Stimulated activated CD4-positive, alpha-beta T cell treated with anti-CD3 and anti-CD28 coated beads, Interleukin-2, amount 100 ng/mL, for 24 hours (primary cell): ENCODE measurements at regions not wholly inside any gene's neighbourhood (a gene's known extent, or its start where the extent isn't known, plus 50 kb on each side); places are given as distances from the start of the nearest gene placed in this dataset.
"Not testable (repeated sequence)": the region's sequence is repeated elsewhere in the genome, so short reads cannot be mapped to it uniquely, and the experiment has no call there.

Source experiments
- DNase-seq, 2 donors: peaks; one replicate each; pipeline ENCODE4 v3.0.0-alpha.2; 2020

- no peak for DNase-seq
Measured at GRCh38 chr15:59764775-59765174, 75.7 kb upstream of the BNIP2 start.

- no peak for DNase-seq
Measured at GRCh38 chr15:59762558-59762957, 73.4 kb upstream of the BNIP2 start.

- DNase-seq, result not testable (repeated sequence)
Measured at GRCh38 chr15:59760256-59760655, 71.1 kb upstream of the BNIP2 start.

- no peak for DNase-seq
Measured at GRCh38 chr15:59751552-59752413, 62.7 kb upstream of the BNIP2 start.

- no peak for DNase-seq
Measured at GRCh38 chr15:59746777-59747176, 57.7 kb upstream of the BNIP2 start.

- DNase-seq, result no peak
Measured at GRCh38 chr15:59741274-59741906, 52.3 kb upstream of the BNIP2 start.

GRCh38 chr15:59739557-59740186 is 50.6 kb upstream of the BNIP2 start:
- no peak for DNase-seq
